GM12891 (cell line): ENCODE measurements at regions not wholly inside any gene's neighbourhood (a gene's known extent, or its start where the extent isn't known, plus 50 kb on each side); places are given as distances from the start of the nearest gene placed in this dataset.

ENCODE experiments used
- POLR2A ChIP-seq: IDR thresholded peaks from 2 replicates; pipeline ENCODE4 v1.6.1; 2011; ENCODE audit warnings: low read depth, low read length, control low read depth
- POLR2AphosphoS5 ChIP-seq: IDR thresholded peaks from 2 replicates; pipeline ENCODE4 v1.6.1; 2011; ENCODE audit warnings: low read depth, low read length, control low read depth
- SPI1 ChIP-seq: IDR thresholded peaks from 2 replicates; pipeline ENCODE4 v1.6.1; 2011; ENCODE audit warnings: low read depth, low read length, control low read depth
- TAF1 ChIP-seq: IDR thresholded peaks from 2 replicates; pipeline ENCODE4 v1.6.1; 2011; ENCODE audit warnings: low read depth, low read length, control low read depth

GRCh38 chr1:96144636-96145035 is 576.9 kb upstream of the PTBP2 start:
- TF ChIP-seq POLR2A (no peak), POLR2AphosphoS5 (no peak), TAF1 (no peak), SPI1 (no peak)
